UCSD-AML1 (cell line): ENCODE measurements at regions not wholly inside any gene's neighbourhood (a gene's known extent, or its start where the extent isn't known, plus 50 kb on each side); places are given as distances from the start of the nearest gene placed in this dataset.

ENCODE experiments used
- DNase-seq: peaks from one replicate; lab custom pipeline; 2025; ENCODE audit not compliant: unreplicated experiment; lab: John Stamatoyannopoulos, UW

- no peak for DNase-seq
Observed at GRCh38 chr16:64892835-64893785, 228.8 kb downstream of the CDH11 start.

- no peak for DNase-seq
Observed at GRCh38 chr16:64889446-64889845, 232.4 kb downstream of the CDH11 start.

GRCh38 chr16:64887651-64888050 is 234.2 kb downstream of the CDH11 start:
- DNase-seq: no peak

GRCh38 chr16:64882078-64882784 is 239.6 kb downstream of the CDH11 start:
- DNase-seq: no peak

GRCh38 chr16:64880994-64881393 is 240.9 kb downstream of the CDH11 start:
- no peak for DNase-seq

GRCh38 chr16:64880006-64880405 is 241.9 kb downstream of the CDH11 start:
- no peak for DNase-seq

- no peak for DNase-seq
Observed at GRCh38 chr16:64878940-64879339, 242.9 kb downstream of the CDH11 start.

GRCh38 chr16:64872101-64872500 is 249.8 kb downstream of the CDH11 start:
- no peak for DNase-seq

GRCh38 chr16:64870859-64871258 is 251.0 kb downstream of the CDH11 start:
- no peak for DNase-seq

- no peak for DNase-seq
Observed at GRCh38 chr16:64869781-64870180, 252.1 kb downstream of the CDH11 start.

- no peak for DNase-seq
Observed at GRCh38 chr16:64866021-64866420, 255.8 kb downstream of the CDH11 start.

- DNase-seq: no peak
Observed at GRCh38 chr16:64865069-64865696, 256.7 kb downstream of the CDH11 start.

GRCh38 chr16:64864232-64864809 is 257.5 kb downstream of the CDH11 start:
- no peak for DNase-seq

GRCh38 chr16:64858076-64858475 is 263.8 kb downstream of the CDH11 start:
- no peak for DNase-seq

GRCh38 chr16:64857411-64857810 is 264.5 kb downstream of the CDH11 start:
- DNase-seq: no peak

GRCh38 chr16:64853551-64853950 is 268.3 kb downstream of the CDH11 start:
- DNase-seq: no peak

GRCh38 chr16:64846966-64847365 is 274.9 kb downstream of the CDH11 start:
- DNase-seq: no peak

- DNase-seq: no peak
Observed at GRCh38 chr16:64845071-64845470, 276.8 kb downstream of the CDH11 start.

- no peak for DNase-seq
Observed at GRCh38 chr16:64841482-64841881, 280.4 kb downstream of the CDH11 start.

GRCh38 chr16:64841071-64841470 is 280.8 kb downstream of the CDH11 start:
- DNase-seq: no peak

- no peak for DNase-seq
Observed at GRCh38 chr16:64830653-64831052, 291.2 kb downstream of the CDH11 start.
